T-helper 2 cell treated with Interferon-gamma antibody and Interleukin-4, amounts not matched to agents 5 μg/mL and 100 μg/mL, for 36 hours (primary cell): ENCODE measurements at regions not wholly inside any gene's neighbourhood (a gene's known extent, or its start where the extent isn't known, plus 50 kb on each side); places are given as distances from the start of the nearest gene placed in this dataset.
A peak's percentile ranks its signal among the peaks of the same experiment; 100 is the strongest.

Experiments
- DNase-seq: peaks from one replicate; pipeline ENCODE4 v3.0.0; 2021; ENCODE audit warnings: low spot score
- H3K27ac Mint-ChIP-seq: one replicate; pipeline ENCODE4 v1.8.0; 2021; ENCODE audit warnings: mild to moderate bottlenecking, mixed read lengths
- H3K27me3 Mint-ChIP-seq: one replicate; pipeline ENCODE4 v1.8.0; 2021; ENCODE audit warnings: low read depth, mixed read lengths
- H3K36me3 Mint-ChIP-seq: one replicate; pipeline ENCODE4 v1.8.0; 2021; ENCODE audit warnings: low read depth, mixed read lengths
- H3K4me1 Mint-ChIP-seq: one replicate; pipeline ENCODE4 v1.8.0; 2021; ENCODE audit warnings: low read depth, mixed read lengths
- H3K4me3 Mint-ChIP-seq: one replicate; pipeline ENCODE4 v1.8.0; 2022; ENCODE audit warnings: mild to moderate bottlenecking, moderate library complexity, mixed read lengths
- H3K9me3 Mint-ChIP-seq: one replicate; pipeline ENCODE4 v1.8.0; 2021; ENCODE audit warnings: mixed read lengths

GRCh38 chr6:148137652-148138051 lies 205.0 kb upstream of the SASH1 start:
- Mint-ChIP-seq H3K9me3 (no peaks in the 10 kb centered on the region), H3K27me3 (peaks cover 3% of the 10 kb centered on the region), H3K27ac (no peak overlapping the region), H3K4me1 (no peaks in the 10 kb centered on the region), H3K36me3 (no peaks in the 10 kb centered on the region), H3K4me3 (no peak overlapping the region)
- no peak for DNase-seq

GRCh38 chr6:148138573-148138972 lies 204.1 kb upstream of the SASH1 start:
- no peak overlapping the region for H3K4me3 Mint-ChIP-seq
- no peaks in the 10 kb centered on the region for H3K36me3 Mint-ChIP-seq
- H3K4me1 Mint-ChIP-seq, result no peaks in the 10 kb centered on the region
- no peak overlapping the region for H3K27ac Mint-ChIP-seq
- no peak for DNase-seq
- H3K9me3 Mint-ChIP-seq, result no peaks in the 10 kb centered on the region
- H3K27me3 Mint-ChIP-seq, result peaks cover 3% of the 10 kb centered on the region

- Mint-ChIP-seq H3K27me3 (peaks cover 3% of the 10 kb centered on the region), H3K4me3 (no peak overlapping the region), H3K4me1 (peaks cover 4% of the 10 kb centered on the region), H3K9me3 (no peaks in the 10 kb centered on the region), H3K27ac (no peak overlapping the region), H3K36me3 (no peaks in the 10 kb centered on the region)
- no peak for DNase-seq
Measured at GRCh38 chr6:148140772-148141557, 201.7 kb upstream of the SASH1 start.

GRCh38 chr6:148142821-148143220 lies 199.8 kb upstream of the SASH1 start:
- H3K27ac Mint-ChIP-seq, result no peak overlapping the region
- H3K27me3 Mint-ChIP-seq, result peaks cover 3% of the 10 kb centered on the region
- no peak for DNase-seq
- H3K36me3 Mint-ChIP-seq, result no peaks in the 10 kb centered on the region
- no peaks in the 10 kb centered on the region for H3K9me3 Mint-ChIP-seq
- no peak overlapping the region for H3K4me3 Mint-ChIP-seq
- peaks cover 9% of the 10 kb centered on the region for H3K4me1 Mint-ChIP-seq

- H3K27me3 Mint-ChIP-seq, result peaks cover 3% of the 10 kb centered on the region
- no peaks in the 10 kb centered on the region for H3K36me3 Mint-ChIP-seq
- H3K27ac Mint-ChIP-seq, result no peak overlapping the region
- DNase-seq, result no peak
- no peak overlapping the region for H3K4me3 Mint-ChIP-seq
- H3K9me3 Mint-ChIP-seq, result no peaks in the 10 kb centered on the region
- H3K4me1 Mint-ChIP-seq, result peaks cover 9% of the 10 kb centered on the region
Measured at GRCh38 chr6:148143771-148144170, 198.9 kb upstream of the SASH1 start.

- no peak overlapping the region for H3K27ac Mint-ChIP-seq
Measured at GRCh38 chr6:148144917-148145521, 197.6 kb upstream of the SASH1 start.

GRCh38 chr6:148146717-148147462 lies 195.7 kb upstream of the SASH1 start:
- Mint-ChIP-seq H3K4me1 (peaks cover 9% of the 10 kb centered on the region), H3K4me3 (peak overlapping the region; percentile 8), H3K9me3 (no peaks in the 10 kb centered on the region), H3K27ac (no peak overlapping the region), H3K36me3 (no peaks in the 10 kb centered on the region), H3K27me3 (peaks cover 7% of the 10 kb centered on the region)
- DNase-seq, result peak; percentile 32

More at GRCh38 chr6:148144917-148145521, 197.6 kb upstream of the SASH1 start:
- Mint-ChIP-seq H3K4me1 (peaks cover 9% of the 10 kb centered on the region), H3K9me3 (no peaks in the 10 kb centered on the region), H3K4me3 (no peak overlapping the region), H3K27me3 (peaks cover 3% of the 10 kb centered on the region), H3K36me3 (no peaks in the 10 kb centered on the region)
- peak; percentile 25 for DNase-seq

- H3K4me3 Mint-ChIP-seq, result no peak overlapping the region
- no peaks in the 10 kb centered on the region for H3K36me3 Mint-ChIP-seq
- no peak for DNase-seq
- peaks cover 9% of the 10 kb centered on the region for H3K27me3 Mint-ChIP-seq
- peaks cover 9% of the 10 kb centered on the region for H3K4me1 Mint-ChIP-seq
- no peaks in the 10 kb centered on the region for H3K9me3 Mint-ChIP-seq
- no peak overlapping the region for H3K27ac Mint-ChIP-seq
Measured at GRCh38 chr6:148147463-148147830, 195.2 kb upstream of the SASH1 start.

GRCh38 chr6:148151896-148152643 lies 190.6 kb upstream of the SASH1 start:
- no peak overlapping the region for H3K4me3 Mint-ChIP-seq
- peaks cover 13% of the 10 kb centered on the region for H3K27me3 Mint-ChIP-seq
- DNase-seq, result no peak
- no peaks in the 10 kb centered on the region for H3K9me3 Mint-ChIP-seq
- H3K36me3 Mint-ChIP-seq, result no peaks in the 10 kb centered on the region
- H3K4me1 Mint-ChIP-seq, result no peaks in the 10 kb centered on the region
- no peak overlapping the region for H3K27ac Mint-ChIP-seq

GRCh38 chr6:148154668-148155067 lies 188.0 kb upstream of the SASH1 start:
- no peaks in the 10 kb centered on the region for H3K36me3 Mint-ChIP-seq
- no peaks in the 10 kb centered on the region for H3K4me1 Mint-ChIP-seq
- no peak for DNase-seq
- H3K27ac Mint-ChIP-seq, result no peak overlapping the region
- no peak overlapping the region for H3K4me3 Mint-ChIP-seq
- H3K27me3 Mint-ChIP-seq, result peaks cover 13% of the 10 kb centered on the region
- H3K9me3 Mint-ChIP-seq, result no peaks in the 10 kb centered on the region

- no peak overlapping the region for H3K4me3 Mint-ChIP-seq
- no peaks in the 10 kb centered on the region for H3K4me1 Mint-ChIP-seq
- H3K27me3 Mint-ChIP-seq, result peaks cover 13% of the 10 kb centered on the region
- H3K27ac Mint-ChIP-seq, result no peak overlapping the region
- DNase-seq, result no peak
- H3K36me3 Mint-ChIP-seq, result no peaks in the 10 kb centered on the region
- no peaks in the 10 kb centered on the region for H3K9me3 Mint-ChIP-seq
Measured at GRCh38 chr6:148155293-148155692, 187.3 kb upstream of the SASH1 start.

- no peaks in the 10 kb centered on the region for H3K4me1 Mint-ChIP-seq
- H3K36me3 Mint-ChIP-seq, result no peaks in the 10 kb centered on the region
- no peak overlapping the region for H3K27ac Mint-ChIP-seq
- H3K4me3 Mint-ChIP-seq, result no peak overlapping the region
- DNase-seq, result no peak
- no peaks in the 10 kb centered on the region for H3K9me3 Mint-ChIP-seq
- peaks cover 5% of the 10 kb centered on the region for H3K27me3 Mint-ChIP-seq
Measured at GRCh38 chr6:148157841-148158240, 184.8 kb upstream of the SASH1 start.

GRCh38 chr6:148164645-148165044 lies 178.0 kb upstream of the SASH1 start:
- Mint-ChIP-seq H3K9me3 (no peaks in the 10 kb centered on the region), H3K36me3 (no peaks in the 10 kb centered on the region), H3K4me1 (no peaks in the 10 kb centered on the region), H3K4me3 (no peak overlapping the region), H3K27ac (no peak overlapping the region), H3K27me3 (no peaks in the 10 kb centered on the region)
- DNase-seq, result no peak
